ENCODE measurements at regions not wholly inside any gene's neighbourhood (a gene's known extent, or its start where the extent isn't known, plus 50 kb on each side); places are given as distances from the start of the nearest gene placed in this dataset.
"Not testable (repeated sequence)": the region's sequence is repeated elsewhere in the genome, so short reads cannot be mapped to it uniquely, and the experiment has no call there.

- DNase-seq = no peak
These were observed 296.6 kb upstream of the NETO1 start for GRCh38 chr18:73164430-73164829.

- no peak for DNase-seq
These were observed 295.4 kb upstream of the NETO1 start for GRCh38 chr18:73163236-73163635.

GRCh38 chr18:73156117-73156516, 288.3 kb upstream of the NETO1 start:
- no peak for DNase-seq

- no peak for DNase-seq
These were observed 285.5 kb upstream of the NETO1 start for GRCh38 chr18:73153271-73153670.

- no peak for DNase-seq
These were observed 283.3 kb upstream of the NETO1 start for GRCh38 chr18:73151086-73151485.

- DNase-seq = no peak
These were observed 282.4 kb upstream of the NETO1 start for GRCh38 chr18:73150199-73150598.

GRCh38 chr18:73147590-73147989, 279.8 kb upstream of the NETO1 start:
- DNase-seq = no peak

GRCh38 chr18:73144030-73144429, 276.2 kb upstream of the NETO1 start:
- no peak for DNase-seq

GRCh38 chr18:73136134-73136533, 268.3 kb upstream of the NETO1 start:
- DNase-seq = no peak

- DNase-seq = no peak
These were observed 256.4 kb upstream of the NETO1 start for GRCh38 chr18:73124175-73124574.

GRCh38 chr18:73121207-73121606, 253.4 kb upstream of the NETO1 start:
- no peak for DNase-seq

- no peak for DNase-seq
These were observed 252.8 kb upstream of the NETO1 start for GRCh38 chr18:73120626-73121025.

- DNase-seq = no peak
These were observed 251.8 kb upstream of the NETO1 start for GRCh38 chr18:73119574-73119973.

GRCh38 chr18:73118121-73118816, 250.5 kb upstream of the NETO1 start:
- DNase-seq = no peak

- DNase-seq = no peak
These were observed 242.5 kb upstream of the NETO1 start for GRCh38 chr18:73110307-73110706.

GRCh38 chr18:73101977-73102376, 234.2 kb upstream of the NETO1 start:
- no peak for DNase-seq

GRCh38 chr18:73101491-73101890, 233.7 kb upstream of the NETO1 start:
- DNase-seq = not testable (repeated sequence)

- DNase-seq = no peak
These were observed 232.0 kb upstream of the NETO1 start for GRCh38 chr18:73099759-73100158.

GRCh38 chr18:73093687-73094250, 226.0 kb upstream of the NETO1 start:
- DNase-seq = no peak

- no peak for DNase-seq
These were observed 220.7 kb upstream of the NETO1 start for GRCh38 chr18:73088445-73088844.

GRCh38 chr18:73087282-73087977, 219.6 kb upstream of the NETO1 start:
- no peak for DNase-seq

- DNase-seq = no peak
These were observed 212.1 kb upstream of the NETO1 start for GRCh38 chr18:73079920-73080319.

GRCh38 chr18:73060666-73061288, 193.0 kb upstream of the NETO1 start:
- no peak for DNase-seq

- DNase-seq = no peak
These were observed 191.5 kb upstream of the NETO1 start for GRCh38 chr18:73059280-73059679.

All from midbrain (tissue), 1 donor.